Upper lobe of right lung (tissue), 1 donor: ENCODE measurements at regions not wholly inside any gene's neighbourhood (a gene's known extent, or its start where the extent isn't known, plus 50 kb on each side); places are given as distances from the start of the nearest gene placed in this dataset.

Experiments
- ATAC-seq: fragments of 200-7000 bp; cut with Tn5 transposase; one replicate; pipeline ENCODE4 v1.9.1; 2020; ENCODE audit warnings: mild to moderate bottlenecking, moderate library complexity
- DNase-seq: peaks from one replicate; pipeline ENCODE4 v3.0.0-alpha.2; 2020
- H3K27ac ChIP-seq: fragments of 200-600 bp; one replicate; pipeline ENCODE4 v1.8.0; 2022
- H3K27me3 ChIP-seq: fragments of 200-600 bp; one replicate; pipeline ENCODE4 v1.8.0; 2022; ENCODE audit warnings: mild to moderate bottlenecking
- H3K36me3 ChIP-seq: fragments of 200-600 bp; one replicate; pipeline ENCODE4 v1.8.0; 2022
- H3K4me1 ChIP-seq: fragments of 200-600 bp; one replicate; pipeline ENCODE4 v1.8.0; 2022
- H3K4me3 ChIP-seq: fragments of 200-600 bp; one replicate; pipeline ENCODE4 v1.8.0; 2022; ENCODE audit warnings: mild to moderate bottlenecking
- H3K9me3 ChIP-seq: fragments of 200-600 bp; one replicate; pipeline ENCODE4 v1.8.0; 2022
- intact Hi-C: fragments of 100-400 bp; cut with DNase I; formaldehyde crosslinking; loops from one replicate; pipeline ENCODE4 v1.11.0; 2022
- TF ChIP-seq, protein P1 (sequence below): fragments of 200-600 bp; IDR thresholded peaks from one replicate; pipeline ENCODE4 v1.8.0; 2022; ENCODE audit warnings: antibody characterized with exemption
- donor health status: DM: no; HTN: yes; CAD: no; lungs with severe emphysema.

DNA sequence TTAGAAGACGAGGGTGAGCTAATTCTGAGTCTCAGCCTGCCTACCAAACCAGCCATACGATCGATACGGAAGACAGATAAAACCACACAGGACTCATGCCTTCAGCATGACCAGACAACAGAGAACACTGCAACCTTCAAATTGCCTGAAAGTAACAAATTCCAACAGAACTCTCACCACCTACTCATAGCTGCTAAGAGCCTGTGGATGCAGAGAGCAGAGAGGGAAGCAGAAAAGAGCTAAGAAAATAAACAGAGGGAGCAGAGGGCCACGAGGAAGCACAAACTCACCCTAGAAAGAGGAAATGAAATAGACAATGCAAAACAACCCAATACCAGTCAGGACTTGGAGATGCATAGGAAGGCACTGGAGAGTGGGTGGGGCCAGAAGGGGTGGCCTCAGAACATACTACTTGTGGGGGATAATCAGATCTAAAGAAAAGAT is 86.7 kb upstream of the TAS2R1 start:
- Histone ChIP-seq H3K27ac (no peak overlapping the region), H3K4me3 (no peak overlapping the region), H3K36me3 (no peaks in the 10 kb centered on the region), H3K4me1 (no peaks in the 10 kb centered on the region), H3K9me3 (no peaks in the 10 kb centered on the region), H3K27me3 (no peaks in the 10 kb centered on the region)
- TF ChIP-seq, protein P1, sequence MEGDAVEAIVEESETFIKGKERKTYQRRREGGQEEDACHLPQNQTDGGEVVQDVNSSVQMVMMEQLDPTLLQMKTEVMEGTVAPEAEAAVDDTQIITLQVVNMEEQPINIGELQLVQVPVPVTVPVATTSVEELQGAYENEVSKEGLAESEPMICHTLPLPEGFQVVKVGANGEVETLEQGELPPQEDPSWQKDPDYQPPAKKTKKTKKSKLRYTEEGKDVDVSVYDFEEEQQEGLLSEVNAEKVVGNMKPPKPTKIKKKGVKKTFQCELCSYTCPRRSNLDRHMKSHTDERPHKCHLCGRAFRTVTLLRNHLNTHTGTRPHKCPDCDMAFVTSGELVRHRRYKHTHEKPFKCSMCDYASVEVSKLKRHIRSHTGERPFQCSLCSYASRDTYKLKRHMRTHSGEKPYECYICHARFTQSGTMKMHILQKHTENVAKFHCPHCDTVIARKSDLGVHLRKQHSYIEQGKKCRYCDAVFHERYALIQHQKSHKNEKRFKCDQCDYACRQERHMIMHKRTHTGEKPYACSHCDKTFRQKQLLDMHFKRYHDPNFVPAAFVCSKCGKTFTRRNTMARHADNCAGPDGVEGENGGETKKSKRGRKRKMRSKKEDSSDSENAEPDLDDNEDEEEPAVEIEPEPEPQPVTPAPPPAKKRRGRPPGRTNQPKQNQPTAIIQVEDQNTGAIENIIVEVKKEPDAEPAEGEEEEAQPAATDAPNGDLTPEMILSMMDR: no peak
- intact Hi-C loops: no loop called here
- no peak for ATAC-seq
- no peak for DNase-seq

DNA sequence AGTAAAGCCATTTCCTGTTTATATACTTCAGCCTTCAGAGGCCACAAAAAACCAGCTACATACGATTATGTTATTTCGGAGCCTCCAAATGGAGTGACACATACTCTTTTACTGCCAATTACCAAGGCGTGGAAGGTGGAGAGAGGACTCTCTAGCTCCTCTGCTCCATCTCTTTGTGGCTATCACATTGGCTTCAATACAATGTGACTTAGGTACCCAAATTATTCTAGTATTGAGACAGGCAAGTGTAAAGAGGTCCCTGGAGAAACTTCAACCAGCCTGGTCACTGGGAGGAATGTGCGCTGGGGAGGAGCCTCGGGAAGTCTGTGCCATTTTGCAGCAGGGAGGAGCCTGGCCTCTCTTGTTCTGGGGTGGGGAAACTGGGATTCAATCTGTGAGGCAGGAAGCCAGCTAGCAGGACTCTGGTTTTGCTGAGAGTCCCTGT is 85.8 kb upstream of the TAS2R1 start:
- Histone ChIP-seq H3K4me1 (no peaks in the 10 kb centered on the region), H3K27ac (no peak overlapping the region), H3K9me3 (no peaks in the 10 kb centered on the region), H3K27me3 (no peaks in the 10 kb centered on the region), H3K36me3 (no peaks in the 10 kb centered on the region), H3K4me3 (no peak overlapping the region)
- intact Hi-C loops: no loop called here
- TF ChIP-seq, protein P1: no peak
- no peak for ATAC-seq
- DNase-seq: no peak

DNA sequence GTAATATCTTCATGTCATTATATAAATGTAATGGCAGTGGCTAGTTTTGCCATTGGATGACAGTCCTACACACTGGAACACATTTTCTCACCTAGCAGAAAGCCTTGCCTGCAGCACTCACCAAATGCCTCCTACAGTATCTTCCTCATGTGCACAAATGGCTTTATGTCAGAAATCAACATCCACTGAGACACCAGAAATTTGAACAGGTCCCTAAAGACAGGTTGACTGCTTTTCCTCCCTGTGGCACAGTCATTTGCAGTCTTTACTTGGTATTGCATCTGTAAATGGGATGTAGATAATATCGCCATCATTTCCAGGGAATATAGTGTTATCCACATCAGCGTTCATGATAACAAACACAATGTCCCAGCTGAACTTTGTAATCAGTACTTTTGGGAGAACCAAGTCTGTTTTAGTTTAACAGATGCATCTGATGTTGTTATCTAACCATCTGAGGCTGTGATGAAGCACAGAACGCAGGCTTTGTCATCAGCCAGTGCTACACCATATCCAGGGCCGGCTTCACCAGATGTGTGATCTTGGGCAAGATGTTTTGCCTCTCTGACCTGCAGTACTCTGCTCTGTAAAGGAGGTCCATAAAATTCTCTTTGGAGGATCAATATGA is 83.9 kb upstream of the TAS2R1 start:
- Histone ChIP-seq H3K4me1 (no peaks in the 10 kb centered on the region), H3K9me3 (no peaks in the 10 kb centered on the region), H3K4me3 (no peak overlapping the region), H3K36me3 (no peaks in the 10 kb centered on the region), H3K27ac (no peak overlapping the region), H3K27me3 (no peaks in the 10 kb centered on the region)
- intact Hi-C loops: no loop called here
- TF ChIP-seq, protein P1: no peak
- DNase-seq (no peak), ATAC-seq (no peak)

DNA sequence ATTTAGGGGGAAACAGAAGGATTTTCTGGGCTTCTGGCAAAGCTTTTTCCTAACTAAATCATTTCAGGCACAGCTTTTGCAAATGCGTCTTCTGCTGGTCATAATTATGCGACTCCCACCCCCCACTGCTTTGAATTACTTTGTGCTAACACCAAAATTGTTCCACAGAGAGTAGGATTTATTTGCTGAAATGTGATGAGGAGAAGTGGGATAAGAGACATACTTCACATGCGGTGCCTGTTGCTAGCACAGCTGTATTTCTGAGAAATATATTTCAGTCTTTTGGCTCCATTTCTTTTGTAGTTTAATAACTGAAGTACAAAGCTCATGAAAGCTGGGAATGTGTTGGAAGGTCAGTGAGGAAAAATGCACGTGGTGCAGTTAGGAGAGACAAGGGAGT is 83.2 kb upstream of the TAS2R1 start:
- H3K4me1 ChIP-seq: no peaks in the 10 kb centered on the region
- ATAC-seq (no peak), DNase-seq (no peak)
- H3K27ac ChIP-seq: no peak overlapping the region
- H3K9me3 ChIP-seq: no peaks in the 10 kb centered on the region
- no peak overlapping the region for H3K4me3 ChIP-seq
- intact Hi-C loops: no loop called here
- no peaks in the 10 kb centered on the region for H3K27me3 ChIP-seq
- H3K36me3 ChIP-seq: no peaks in the 10 kb centered on the region
- TF ChIP-seq, protein P1: no peak

DNA sequence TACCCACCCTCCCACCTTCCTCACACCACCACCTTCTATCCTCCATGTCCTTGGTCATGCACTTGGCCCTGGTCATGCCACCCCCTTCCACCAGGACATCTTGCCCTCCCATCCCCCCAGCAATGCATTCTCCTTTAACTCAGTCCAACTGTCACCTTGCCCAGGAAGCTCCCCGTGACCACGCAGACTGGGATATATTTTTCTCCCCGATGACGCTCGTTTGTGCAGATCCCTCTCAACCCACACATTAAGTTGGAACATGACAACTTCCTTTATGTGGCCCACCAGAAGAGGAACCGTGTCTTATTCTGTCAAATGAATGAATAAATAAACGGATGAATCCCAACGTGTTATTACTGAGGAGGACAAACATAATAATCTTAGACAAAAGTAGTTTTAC is 82.8 kb upstream of the TAS2R1 start:
- intact Hi-C loops: no loop called here
- no peak for ATAC-seq
- no peaks in the 10 kb centered on the region for H3K27me3 ChIP-seq
- TF ChIP-seq, protein P1: no peak
- H3K27ac ChIP-seq: no peak overlapping the region
- H3K4me3 ChIP-seq: no peak overlapping the region
- no peaks in the 10 kb centered on the region for H3K4me1 ChIP-seq
- no peaks in the 10 kb centered on the region for H3K9me3 ChIP-seq
- H3K36me3 ChIP-seq: no peaks in the 10 kb centered on the region
- no peak for DNase-seq

DNA sequence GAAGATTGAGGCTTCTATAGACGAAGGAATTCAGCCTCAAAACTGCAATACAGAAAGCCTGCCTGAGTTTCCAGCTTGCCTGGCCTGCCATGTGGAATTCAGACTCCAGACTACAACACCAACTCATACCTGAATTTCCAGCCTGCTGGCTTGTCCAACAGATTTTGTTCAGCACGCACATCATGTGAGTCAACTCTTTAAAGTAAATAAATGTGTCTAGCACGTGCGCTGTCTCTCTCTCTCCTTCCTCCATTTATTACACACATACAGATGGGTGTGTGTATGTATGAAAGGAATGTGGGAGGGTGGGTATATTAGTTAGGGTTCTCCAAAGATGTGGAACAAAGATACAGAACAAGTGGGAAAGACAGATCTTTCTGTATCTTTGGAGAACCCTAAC is 82.4 kb upstream of the TAS2R1 start:
- DNase-seq (no peak), ATAC-seq (no peak)
- Histone ChIP-seq H3K36me3 (no peaks in the 10 kb centered on the region), H3K4me3 (no peak overlapping the region), H3K27me3 (no peaks in the 10 kb centered on the region), H3K9me3 (no peaks in the 10 kb centered on the region), H3K27ac (no peak overlapping the region), H3K4me1 (no peaks in the 10 kb centered on the region)
- TF ChIP-seq, protein P1: no peak
- intact Hi-C loops: no loop called here
